HL-60 (cell line): ENCODE measurements at regions not wholly inside any gene's neighbourhood (a gene's known extent, or its start where the extent isn't known, plus 50 kb on each side); places are given as distances from the start of the nearest gene placed in this dataset.

ENCODE experiments used
- DNase-seq, 2 experiments: peaks; one replicate each; pipeline ENCODE4 v3.0.0-alpha.2; 2010 to 2020; ENCODE audit warnings: low read depth in 1 of 2, low spot score in 1 of 2
- H3K27ac ChIP-seq: fragments of 250-450 bp; sonication (Bioruptor Pico); replicated peaks from 2 replicates; pipeline ENCODE4 v1.5.1; 2020; ENCODE audit warnings: mild to moderate bottlenecking, moderate library complexity
- H3K27me3 ChIP-seq: fragments of 250-450 bp; sonication (Bioruptor Pico); 2 replicates; pipeline ENCODE4 v1.5.1; 2021; ENCODE audit warnings: mild to moderate bottlenecking, moderate library complexity; ENCODE audit not compliant: insufficient read depth, poor library complexity, severe bottlenecking
- H3K4me3 ChIP-seq: replicated peaks from 2 replicates; pipeline ENCODE4 v1.5.1; 2011; ENCODE audit warnings: mild to moderate bottlenecking, control low read depth, low read length; ENCODE audit not compliant: insufficient read depth
- GABPA ChIP-seq: IDR thresholded peaks from 2 replicates; pipeline ENCODE4 v1.6.1; 2012; ENCODE audit warnings: low read depth
- POLR2AphosphoS5 ChIP-seq: IDR thresholded peaks from 2 replicates; pipeline ENCODE4 v1.6.1; 2012; ENCODE audit warnings: low read depth
- SPI1 ChIP-seq: IDR thresholded peaks from 2 replicates; pipeline ENCODE4 v1.6.1; 2012; ENCODE audit warnings: low read depth, mild to moderate bottlenecking, borderline replicate concordance
- TF ChIP-seq, protein P1 (sequence below): IDR thresholded peaks from one replicate; pipeline ENCODE4 v1.5.1; 2011; ENCODE audit warnings: low read length, control low read depth, inconsistent platforms; ENCODE audit not compliant: insufficient read depth
- TF ChIP-seq, protein P2 (sequence below): IDR thresholded peaks from 2 replicates; pipeline ENCODE4 v1.6.1; 2012; ENCODE audit warnings: low read depth; ENCODE audit not compliant: insufficient replicate concordance

DNA sequence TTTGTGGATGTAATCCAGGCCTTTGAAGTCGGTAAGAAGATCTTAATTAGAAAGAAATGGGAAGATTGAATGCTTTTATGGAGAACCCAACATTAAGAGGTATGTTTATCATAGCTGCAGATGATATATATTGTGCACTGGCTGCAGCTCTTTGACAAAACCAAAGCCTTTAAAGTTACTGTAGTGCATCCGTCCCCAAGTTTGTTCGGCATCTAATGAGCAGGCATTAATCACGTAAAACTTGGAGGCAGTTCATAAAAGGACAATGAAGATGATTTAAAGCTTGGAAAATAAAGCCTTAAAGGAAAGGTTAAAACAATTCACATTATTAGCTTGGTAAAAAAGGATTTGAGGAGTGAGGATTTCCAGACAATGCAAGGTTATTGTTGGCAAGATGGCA lies 150.8 kb upstream of the ARX start:
- TF ChIP-seq, protein P1, sequence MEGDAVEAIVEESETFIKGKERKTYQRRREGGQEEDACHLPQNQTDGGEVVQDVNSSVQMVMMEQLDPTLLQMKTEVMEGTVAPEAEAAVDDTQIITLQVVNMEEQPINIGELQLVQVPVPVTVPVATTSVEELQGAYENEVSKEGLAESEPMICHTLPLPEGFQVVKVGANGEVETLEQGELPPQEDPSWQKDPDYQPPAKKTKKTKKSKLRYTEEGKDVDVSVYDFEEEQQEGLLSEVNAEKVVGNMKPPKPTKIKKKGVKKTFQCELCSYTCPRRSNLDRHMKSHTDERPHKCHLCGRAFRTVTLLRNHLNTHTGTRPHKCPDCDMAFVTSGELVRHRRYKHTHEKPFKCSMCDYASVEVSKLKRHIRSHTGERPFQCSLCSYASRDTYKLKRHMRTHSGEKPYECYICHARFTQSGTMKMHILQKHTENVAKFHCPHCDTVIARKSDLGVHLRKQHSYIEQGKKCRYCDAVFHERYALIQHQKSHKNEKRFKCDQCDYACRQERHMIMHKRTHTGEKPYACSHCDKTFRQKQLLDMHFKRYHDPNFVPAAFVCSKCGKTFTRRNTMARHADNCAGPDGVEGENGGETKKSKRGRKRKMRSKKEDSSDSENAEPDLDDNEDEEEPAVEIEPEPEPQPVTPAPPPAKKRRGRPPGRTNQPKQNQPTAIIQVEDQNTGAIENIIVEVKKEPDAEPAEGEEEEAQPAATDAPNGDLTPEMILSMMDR, result no peak
- TF ChIP-seq, protein P2, sequence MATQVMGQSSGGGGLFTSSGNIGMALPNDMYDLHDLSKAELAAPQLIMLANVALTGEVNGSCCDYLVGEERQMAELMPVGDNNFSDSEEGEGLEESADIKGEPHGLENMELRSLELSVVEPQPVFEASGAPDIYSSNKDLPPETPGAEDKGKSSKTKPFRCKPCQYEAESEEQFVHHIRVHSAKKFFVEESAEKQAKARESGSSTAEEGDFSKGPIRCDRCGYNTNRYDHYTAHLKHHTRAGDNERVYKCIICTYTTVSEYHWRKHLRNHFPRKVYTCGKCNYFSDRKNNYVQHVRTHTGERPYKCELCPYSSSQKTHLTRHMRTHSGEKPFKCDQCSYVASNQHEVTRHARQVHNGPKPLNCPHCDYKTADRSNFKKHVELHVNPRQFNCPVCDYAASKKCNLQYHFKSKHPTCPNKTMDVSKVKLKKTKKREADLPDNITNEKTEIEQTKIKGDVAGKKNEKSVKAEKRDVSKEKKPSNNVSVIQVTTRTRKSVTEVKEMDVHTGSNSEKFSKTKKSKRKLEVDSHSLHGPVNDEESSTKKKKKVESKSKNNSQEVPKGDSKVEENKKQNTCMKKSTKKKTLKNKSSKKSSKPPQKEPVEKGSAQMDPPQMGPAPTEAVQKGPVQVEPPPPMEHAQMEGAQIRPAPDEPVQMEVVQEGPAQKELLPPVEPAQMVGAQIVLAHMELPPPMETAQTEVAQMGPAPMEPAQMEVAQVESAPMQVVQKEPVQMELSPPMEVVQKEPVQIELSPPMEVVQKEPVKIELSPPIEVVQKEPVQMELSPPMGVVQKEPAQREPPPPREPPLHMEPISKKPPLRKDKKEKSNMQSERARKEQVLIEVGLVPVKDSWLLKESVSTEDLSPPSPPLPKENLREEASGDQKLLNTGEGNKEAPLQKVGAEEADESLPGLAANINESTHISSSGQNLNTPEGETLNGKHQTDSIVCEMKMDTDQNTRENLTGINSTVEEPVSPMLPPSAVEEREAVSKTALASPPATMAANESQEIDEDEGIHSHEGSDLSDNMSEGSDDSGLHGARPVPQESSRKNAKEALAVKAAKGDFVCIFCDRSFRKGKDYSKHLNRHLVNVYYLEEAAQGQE, result no peak
- no peak for TF ChIP-seq GABPA
- no peak for TF ChIP-seq POLR2AphosphoS5
- TF ChIP-seq SPI1, result no peak
- H3K27me3 ChIP-seq, result peaks cover 5% of the 10 kb centered on the region
- DNase-seq, result no peak
- H3K4me3 ChIP-seq, result no peak overlapping the region
- no peak overlapping the region for H3K27ac ChIP-seq

DNA sequence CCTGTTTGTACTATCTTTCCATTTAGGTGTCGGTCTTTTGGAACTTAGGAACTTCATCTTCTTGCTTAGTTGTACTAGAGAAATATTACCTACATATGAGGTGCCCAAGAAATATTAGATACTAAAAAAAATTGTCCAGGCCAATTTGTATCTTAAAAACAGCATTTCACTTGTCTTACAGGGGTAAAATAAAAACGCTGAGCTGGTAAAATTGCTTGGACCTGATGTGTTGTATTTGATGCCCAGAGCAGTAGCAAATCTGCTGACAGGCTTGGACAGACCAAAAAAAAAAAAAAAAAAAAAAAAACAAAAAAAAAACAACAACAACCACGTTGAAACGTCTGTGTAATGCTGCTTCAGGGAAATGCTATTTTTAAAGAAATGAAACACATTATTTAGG lies 150.4 kb upstream of the ARX start:
- no peak for DNase-seq
- TF ChIP-seq POLR2AphosphoS5, result no peak
- no peak for TF ChIP-seq GABPA
- TF ChIP-seq, protein P2, result no peak
- TF ChIP-seq, protein P1, result no peak
- no peak for TF ChIP-seq SPI1
- Histone ChIP-seq H3K27me3 (peaks cover 5% of the 10 kb centered on the region), H3K27ac (no peak overlapping the region), H3K4me3 (no peak overlapping the region)

DNA sequence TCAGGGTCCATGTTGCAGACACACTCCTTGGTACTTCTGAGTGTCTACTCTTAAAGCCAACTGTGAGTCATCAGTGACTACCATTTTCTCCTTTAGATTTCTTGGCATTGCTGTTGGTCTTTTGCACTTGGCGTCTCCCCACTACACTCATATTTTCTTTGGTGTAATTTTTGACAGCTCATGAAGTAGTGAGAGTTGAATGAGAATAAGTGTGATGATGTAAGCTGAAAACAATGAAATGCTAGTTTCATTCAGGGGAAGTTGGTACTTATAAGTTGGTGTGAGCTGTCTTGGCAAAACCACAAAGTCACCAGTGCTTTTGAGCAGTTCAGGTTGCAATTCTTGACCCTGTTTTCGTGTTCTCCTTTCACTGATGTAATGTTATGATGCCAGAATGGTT lies 142.9 kb upstream of the ARX start:
- H3K4me3 ChIP-seq, result no peak overlapping the region
- no peak overlapping the region for H3K27ac ChIP-seq
- DNase-seq, result no peak
- no peak for TF ChIP-seq POLR2AphosphoS5
- TF ChIP-seq, protein P1, result no peak
- TF ChIP-seq SPI1, result no peak
- TF ChIP-seq, protein P2, result no peak
- no peak for TF ChIP-seq GABPA
- no peaks in the 10 kb centered on the region for H3K27me3 ChIP-seq
